ENCODE measurements at regions not wholly inside any gene's neighbourhood (a gene's known extent, or its start where the extent isn't known, plus 50 kb on each side); places are given as distances from the start of the nearest gene placed in this dataset.

DNA sequence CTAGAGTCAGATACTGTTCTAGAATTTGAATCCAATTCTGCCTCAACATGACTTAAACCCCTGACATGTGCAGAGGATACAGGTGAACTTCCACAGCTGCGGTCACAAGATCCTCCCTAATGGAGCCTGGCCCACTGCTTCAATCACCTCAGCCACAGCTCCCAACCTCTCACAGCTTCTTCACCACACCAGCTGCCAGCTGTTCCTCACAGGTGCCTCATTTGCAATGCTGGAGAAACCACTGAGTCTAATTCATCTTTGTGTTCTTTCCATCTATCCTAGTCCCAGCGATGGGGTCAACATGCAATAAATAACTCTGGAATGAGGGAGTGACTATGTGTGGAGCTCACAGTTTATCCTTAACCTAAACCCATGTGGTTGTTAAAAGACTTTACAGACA is 72.0 kb upstream of the MAF start:
- H3K27ac Mint-ChIP-seq, result no peak overlapping the region
- POLR2A ChIA-PET, result no interaction called here
- H3K4me1 ChIP-seq (ENCODE audit: insufficient read depth, low read length), result no peaks in the 10 kb centered on the region
- H3K36me3 Mint-ChIP-seq (ENCODE audit: low read depth), result no peaks in the 10 kb centered on the region
- TF ChIP-seq CTCF (IDR thresholded peaks at IDR 0.05), result no peak
- no peak overlapping the region for H3K27ac ChIP-seq (ENCODE audit: low read depth in 1 of 2, low read length in 2 of 2)
- no peak overlapping the region for H3K4me3 ChIP-seq (ENCODE audit: low read length)
- H3K27me3 ChIP-seq (ENCODE audit: control insufficient read depth in 1 of 2, insufficient read depth in 2 of 2, low read length in 2 of 2), result no peaks in the 10 kb centered on the region
- no peaks in the 10 kb centered on the region for H3K27me3 Mint-ChIP-seq
- DNase-seq (no peak), ATAC-seq (ENCODE audit: poor library complexity) (no peak)
- intact Hi-C loops (cut with DNase I, micrococcal nuclease), result no loop called here
- CTCF ChIA-PET, result no interaction called here
- no peaks in the 10 kb centered on the region for H3K4me1 Mint-ChIP-seq (ENCODE audit: low read depth)
- H3K9me3 Mint-ChIP-seq, result peaks cover 2% of the 10 kb centered on the region
- H3K9me3 ChIP-seq (ENCODE audit: control insufficient read depth in 1 of 2, insufficient read depth in 1 of 2, low read length in 2 of 2), result no peaks in the 10 kb centered on the region
- H3K4me3 Mint-ChIP-seq, result no peak overlapping the region
- H3K36me3 ChIP-seq (ENCODE audit: insufficient read depth, low read length), result no peaks in the 10 kb centered on the region

DNA sequence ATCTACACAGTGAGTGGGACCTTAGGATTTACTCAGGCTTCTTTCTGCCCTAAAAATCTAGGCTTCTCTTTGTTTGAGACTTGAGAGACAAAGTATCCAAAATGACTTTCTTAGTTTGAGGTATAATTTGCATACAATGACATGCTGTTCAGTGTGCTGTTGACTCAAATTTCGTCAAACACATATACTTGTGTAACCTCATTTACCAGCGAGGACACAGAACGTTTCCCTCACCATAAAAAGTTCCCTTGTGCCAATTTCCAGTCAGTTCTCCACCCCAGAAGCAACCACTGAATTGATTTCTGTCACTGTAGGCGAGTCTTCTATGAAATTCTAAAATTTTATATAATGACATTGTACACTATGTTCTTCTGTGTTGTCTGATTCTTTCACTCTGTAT is 68.0 kb upstream of the MAF start:
- no peak for ATAC-seq (ENCODE audit: poor library complexity)
- no peak overlapping the region for H3K27ac ChIP-seq (ENCODE audit: low read depth in 1 of 2, low read length in 2 of 2)
- peaks cover 6% of the 10 kb centered on the region for H3K4me1 ChIP-seq (ENCODE audit: insufficient read depth, low read length)
- peaks cover 0 to 2% of the 10 kb centered on the region in 2 experiments for H3K27me3 ChIP-seq (ENCODE audit: control insufficient read depth in 1 of 2, insufficient read depth in 2 of 2, low read length in 2 of 2)
- Mint-ChIP-seq H3K27ac (no peak overlapping the region), H3K4me3 (no peak overlapping the region), H3K36me3 (ENCODE audit: low read depth) (no peaks in the 10 kb centered on the region), H3K27me3 (no peaks in the 10 kb centered on the region), H3K9me3 (peaks cover 2% of the 10 kb centered on the region), H3K4me1 (ENCODE audit: low read depth) (no peaks in the 10 kb centered on the region)
- TF ChIP-seq CTCF (IDR thresholded peaks at IDR 0.05), result no peak
- DNase-seq, result no peak
- intact Hi-C loops (cut with DNase I, micrococcal nuclease), result no loop called here
- POLR2A ChIA-PET, result no interaction called here
- no peak overlapping the region for H3K4me3 ChIP-seq (ENCODE audit: low read length)
- no peaks in the 10 kb centered on the region for H3K9me3 ChIP-seq (ENCODE audit: control insufficient read depth in 1 of 2, insufficient read depth in 1 of 2, low read length in 2 of 2)
- no peaks in the 10 kb centered on the region for H3K36me3 ChIP-seq (ENCODE audit: insufficient read depth, low read length)
- CTCF ChIA-PET, result interaction anchor here (0.5 kb wide), 1 partner anchor 1357 kb away, joined by 3 read pairs; no protein-coding TSS in a partner anchor

DNA sequence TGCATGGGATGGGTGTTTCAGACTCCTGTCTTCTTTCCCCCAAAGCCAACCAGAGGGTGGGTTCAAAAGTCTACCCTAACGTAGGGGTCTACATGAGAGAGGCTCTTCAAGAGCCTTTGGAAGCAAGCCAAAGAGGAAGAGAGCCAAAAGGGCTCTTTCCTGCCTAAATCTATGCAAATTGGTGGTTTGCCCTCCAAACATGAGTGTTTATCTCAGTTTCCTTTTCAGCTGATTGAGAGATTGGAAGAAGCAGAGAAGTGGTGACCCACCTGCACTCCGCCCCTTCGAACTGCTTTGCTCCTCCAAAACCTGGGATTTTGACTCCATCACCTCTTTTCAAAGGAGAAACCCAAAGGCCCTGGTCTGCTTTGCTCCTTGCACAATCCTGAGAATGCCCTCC is 65.4 kb upstream of the MAF start:
- no peak for TF ChIP-seq CTCF (IDR thresholded peaks at IDR 0.05)
- Histone ChIP-seq H3K4me3 (ENCODE audit: low read length) (no peak overlapping the region), H3K4me1 (ENCODE audit: insufficient read depth, low read length) (peaks cover 6% of the 10 kb centered on the region), H3K9me3 (ENCODE audit: control insufficient read depth in 1 of 2, insufficient read depth in 1 of 2, low read length in 2 of 2) (no peaks in the 10 kb centered on the region), H3K27me3 (ENCODE audit: control insufficient read depth in 1 of 2, insufficient read depth in 2 of 2, low read length in 2 of 2) (peaks cover 0 to 2% of the 10 kb centered on the region in 2 experiments), H3K27ac (ENCODE audit: low read depth in 1 of 2, low read length in 2 of 2) (no peak overlapping the region), H3K36me3 (ENCODE audit: insufficient read depth, low read length) (no peaks in the 10 kb centered on the region)
- peaks cover 2% of the 10 kb centered on the region for H3K9me3 Mint-ChIP-seq
- no peak overlapping the region for H3K27ac Mint-ChIP-seq
- ChIA-PET POLR2A (no interaction called here), CTCF (no interaction called here)
- intact Hi-C loops (cut with DNase I, micrococcal nuclease), result no loop called here
- no peaks in the 10 kb centered on the region for H3K4me1 Mint-ChIP-seq (ENCODE audit: low read depth)
- H3K27me3 Mint-ChIP-seq, result no peaks in the 10 kb centered on the region
- ATAC-seq (ENCODE audit: poor library complexity) (no peak), DNase-seq (no peak)
- no peaks in the 10 kb centered on the region for H3K36me3 Mint-ChIP-seq (ENCODE audit: low read depth)
- H3K4me3 Mint-ChIP-seq, result no peak overlapping the region

Measured in CD4-positive, alpha-beta T cell (primary cell).